ENCODE measurements at regions not wholly inside any gene's neighbourhood (a gene's known extent, or its start where the extent isn't known, plus 50 kb on each side); places are given as distances from the start of the nearest gene placed in this dataset.
"Not testable (repeated sequence)": the region's sequence is repeated elsewhere in the genome, so short reads cannot be mapped to it uniquely, and the experiment has no call there.

- DNase-seq (ENCODE audit: low spot score) = no peak
Measured at GRCh38 chr5:113721171-113721570, 207.7 kb downstream of the YTHDC2 start.

DNA sequence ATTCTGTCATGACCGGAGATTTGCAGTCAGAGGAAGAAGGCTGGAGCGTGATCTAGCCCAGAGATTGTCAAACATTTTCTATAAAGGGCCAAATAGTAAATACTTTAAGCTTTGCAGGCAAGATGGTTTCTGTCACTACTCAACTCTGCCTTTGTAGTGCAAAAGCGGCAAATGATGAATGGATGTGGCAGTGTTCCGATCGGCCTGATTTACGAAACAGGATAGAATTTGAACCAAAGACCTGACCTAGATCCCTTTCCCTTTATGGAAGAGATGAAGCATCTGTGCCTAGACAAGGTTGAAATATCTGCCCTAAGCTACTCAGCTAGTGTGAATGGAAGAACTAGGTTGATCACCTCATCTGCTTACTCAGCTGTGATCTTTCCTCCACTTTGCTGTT, 209.5 kb downstream of the YTHDC2 start:
- no peak for DNase-seq (ENCODE audit: low spot score)

DNA sequence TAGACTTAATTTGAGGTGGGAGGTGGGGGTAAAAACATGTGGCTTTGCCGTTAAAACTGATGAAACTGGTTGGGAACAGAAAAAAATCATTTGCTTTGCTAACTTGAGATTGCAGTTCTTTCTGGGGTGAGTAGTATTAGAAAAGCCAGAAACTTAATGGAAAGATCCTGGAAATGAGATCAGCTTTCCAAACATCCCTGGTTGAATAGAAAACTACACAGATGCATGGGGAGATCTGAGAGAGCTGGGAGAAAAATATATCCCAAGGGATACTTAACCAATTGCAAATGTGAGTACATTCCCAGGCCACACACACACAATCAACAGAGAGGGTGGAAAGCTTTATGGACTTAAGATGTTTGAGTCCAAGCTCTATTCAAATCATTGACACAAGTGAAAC, 222.3 kb downstream of the YTHDC2 start:
- no peak for DNase-seq (ENCODE audit: low spot score)

DNA sequence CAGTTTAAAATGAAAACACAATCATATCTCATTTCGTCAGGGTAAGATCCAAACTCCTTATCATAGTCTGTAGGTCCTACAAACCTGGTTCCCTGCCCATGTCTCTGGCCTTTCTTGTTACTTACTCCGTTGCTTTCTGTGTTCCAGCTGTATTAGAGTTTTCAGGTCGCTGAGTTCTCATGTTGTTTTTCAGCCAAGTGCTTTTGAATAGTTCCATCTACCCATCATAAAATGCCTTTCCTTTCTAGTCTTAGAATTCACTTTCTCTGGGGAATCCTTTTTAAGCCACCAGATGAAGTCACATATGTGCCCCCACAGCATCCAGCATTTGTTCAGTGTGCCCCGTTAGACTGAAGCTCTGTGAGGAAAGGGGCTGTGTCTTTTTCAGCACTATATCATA, 228.7 kb downstream of the YTHDC2 start:
- DNase-seq (ENCODE audit: low spot score) = no peak

- no peak for DNase-seq (ENCODE audit: low spot score)
Measured at GRCh38 chr5:113742639-113743038, 229.1 kb downstream of the YTHDC2 start.

DNA sequence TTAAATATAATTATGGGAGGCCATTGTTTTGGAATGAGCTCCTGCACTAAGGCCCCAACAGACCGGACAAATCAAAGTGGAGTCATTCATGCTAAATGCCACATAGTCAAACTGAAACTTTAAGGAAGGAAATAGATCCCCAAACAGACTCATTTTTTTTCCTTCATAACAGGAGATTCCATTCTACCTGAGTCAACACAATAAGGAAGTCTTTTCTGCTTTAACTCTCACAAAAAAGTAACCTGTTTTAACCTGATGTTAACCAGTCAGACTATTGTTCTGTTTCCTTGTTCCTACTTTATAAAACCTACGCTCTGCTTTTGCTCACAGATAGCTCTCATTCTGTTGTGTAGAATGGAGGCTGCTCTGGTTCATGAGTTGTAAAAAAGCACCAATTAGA, 234.9 kb downstream of the YTHDC2 start:
- DNase-seq (ENCODE audit: low spot score) = no peak

DNA sequence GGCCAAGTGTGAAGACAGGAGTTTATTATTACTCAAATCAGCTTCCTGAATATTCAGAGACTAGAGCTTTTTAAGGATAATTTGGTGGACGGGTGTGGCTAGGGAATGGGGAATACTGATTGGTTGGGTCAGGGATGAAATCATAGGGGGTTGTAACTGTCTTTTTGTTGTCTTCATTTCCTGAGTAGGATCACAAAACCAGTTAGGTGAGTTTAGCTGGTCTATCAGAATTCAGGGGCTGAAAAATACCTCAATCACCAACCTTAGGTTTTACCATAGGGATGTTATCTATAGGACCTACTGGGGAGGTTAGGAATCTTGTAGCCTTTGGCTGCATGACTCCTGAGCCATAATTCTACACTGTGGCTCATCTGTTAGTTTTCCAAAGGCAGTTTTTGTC, 235.8 kb downstream of the YTHDC2 start:
- DNase-seq (ENCODE audit: low spot score) = no peak

DNA sequence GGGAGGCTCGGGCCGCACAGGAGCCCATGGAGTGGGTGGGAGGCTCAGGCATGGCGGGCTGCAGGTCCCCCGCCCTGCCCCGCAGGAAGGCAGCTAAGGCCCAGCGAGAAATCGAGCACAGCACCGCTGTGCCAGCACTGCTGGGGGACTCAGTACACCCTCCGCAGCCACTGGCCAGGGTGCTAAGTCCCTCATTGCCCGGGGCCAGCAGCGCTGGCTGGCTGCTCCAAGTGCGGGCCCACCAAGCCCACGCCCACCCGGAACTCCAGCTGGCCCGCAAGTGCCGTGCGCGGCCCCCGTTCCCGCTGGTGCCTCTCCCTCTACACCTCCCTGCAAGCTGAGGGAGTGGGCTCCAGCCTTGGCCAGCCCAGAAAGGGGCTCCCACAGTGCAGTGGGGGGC, 239.7 kb downstream of the YTHDC2 start:
- DNase-seq (ENCODE audit: low spot score) = not testable (repeated sequence)

DNA sequence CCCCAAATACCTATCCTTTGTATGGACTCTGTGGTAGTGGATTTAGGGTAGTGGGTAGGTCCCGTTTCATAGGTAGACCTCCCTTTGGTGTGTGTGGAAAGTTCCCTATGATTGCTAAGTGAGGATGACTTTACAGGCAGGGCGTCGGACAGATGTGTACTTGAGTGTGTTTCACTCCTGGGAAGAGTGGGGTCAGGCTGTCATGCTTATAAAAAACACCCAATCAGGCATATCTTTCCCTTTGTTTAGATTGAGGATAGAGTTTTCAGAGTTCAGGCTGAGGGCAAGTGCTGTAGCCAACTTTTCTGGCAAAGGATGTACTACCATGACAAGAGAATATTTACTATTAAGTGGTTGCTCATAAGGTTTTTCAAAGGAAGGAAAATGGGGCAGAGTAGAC, 242.0 kb downstream of the YTHDC2 start:
- no peak for DNase-seq (ENCODE audit: low spot score)

- DNase-seq (ENCODE audit: low spot score) = no peak
Measured at GRCh38 chr5:113757508-113757907, 244.0 kb downstream of the YTHDC2 start.

DNA sequence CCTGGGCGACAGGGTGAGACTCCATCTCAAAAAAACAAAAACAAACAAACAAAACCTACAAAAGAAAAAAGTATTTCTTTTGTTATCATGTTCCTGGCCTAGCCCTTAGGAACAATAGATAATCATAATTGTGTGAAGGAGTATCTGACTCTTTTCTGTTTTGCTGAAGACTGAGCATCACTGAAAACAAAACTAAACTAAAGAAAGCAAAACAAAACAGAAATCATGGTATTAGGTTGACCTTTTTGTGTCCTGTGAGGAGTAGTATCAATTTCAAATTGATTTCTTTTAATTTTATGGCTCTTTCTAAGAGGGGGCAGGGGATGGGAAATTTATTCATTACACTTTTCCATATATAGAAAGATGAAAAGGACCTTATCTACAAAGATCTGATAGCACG, 246.0 kb downstream of the YTHDC2 start:
- no peak for DNase-seq (ENCODE audit: low spot score)

- DNase-seq (ENCODE audit: low spot score) = no peak
Measured at GRCh38 chr5:113760486-113760885, 247.0 kb downstream of the YTHDC2 start.

DNA sequence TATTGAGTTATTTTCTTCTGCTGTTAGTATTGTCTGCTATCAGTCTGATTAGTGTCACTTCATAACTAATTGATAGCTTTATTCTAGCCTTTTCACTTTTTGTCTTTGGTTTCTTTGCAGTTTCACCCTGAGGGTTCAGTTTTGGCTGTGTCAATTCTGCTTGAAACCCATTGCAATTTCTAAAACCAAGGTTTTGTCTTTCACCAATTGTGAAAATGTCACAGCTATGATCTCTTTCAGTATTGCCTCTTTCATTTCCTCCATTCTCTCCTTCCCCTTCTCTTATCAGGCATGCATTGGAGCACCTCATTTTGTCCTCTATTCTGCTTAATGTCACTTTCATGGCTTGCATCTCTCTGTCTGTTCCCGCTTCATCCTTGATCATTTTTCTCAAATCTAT, 248.1 kb downstream of the YTHDC2 start:
- DNase-seq (ENCODE audit: low spot score) = no peak

- no peak for DNase-seq (ENCODE audit: low spot score)
Measured at GRCh38 chr5:113764382-113764781, 250.9 kb downstream of the YTHDC2 start.

DNA sequence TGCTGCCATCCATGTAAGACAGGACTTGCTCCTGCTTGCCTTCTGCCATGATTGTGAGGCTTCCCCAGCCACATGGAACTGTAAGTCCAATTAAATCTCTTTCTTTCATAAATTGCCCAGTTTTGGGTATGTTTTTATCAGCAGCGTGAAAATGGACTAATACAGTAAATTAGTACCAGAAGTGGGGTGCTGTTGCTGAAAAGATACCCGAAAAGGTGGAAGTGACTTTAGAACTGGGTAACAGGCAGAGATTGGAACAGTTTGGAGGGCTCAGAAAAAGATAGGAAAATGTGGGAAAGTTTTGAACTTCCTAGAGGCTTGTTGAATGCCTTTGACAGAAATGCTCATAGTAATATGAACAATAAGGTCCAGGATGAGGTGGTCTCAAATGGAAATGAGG, 253.3 kb downstream of the YTHDC2 start:
- DNase-seq (ENCODE audit: low spot score) = not testable (repeated sequence)

GRCh38 chr5:113770648-113771047, 257.2 kb downstream of the YTHDC2 start:
- DNase-seq (ENCODE audit: low spot score) = no peak

DNA sequence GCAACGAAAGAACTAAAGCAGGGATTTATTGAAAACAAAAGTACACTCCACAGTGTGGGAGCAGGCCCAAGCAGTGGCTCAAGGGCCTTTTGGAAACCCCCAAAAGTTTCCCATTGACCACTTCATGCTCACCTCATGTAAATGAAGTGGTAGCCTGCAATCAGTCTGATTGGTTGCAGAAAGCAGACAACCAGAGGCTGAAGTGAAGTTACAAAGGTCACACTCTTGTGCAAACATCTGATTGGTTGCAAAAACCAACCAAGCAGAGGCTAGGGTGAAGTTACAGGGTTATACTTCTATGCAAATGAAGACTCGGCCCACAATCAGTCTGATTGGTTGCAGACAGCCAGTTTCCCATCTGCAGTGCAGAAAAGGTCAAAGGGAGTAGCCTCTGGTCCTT, 258.0 kb downstream of the YTHDC2 start:
- no peak for DNase-seq (ENCODE audit: low spot score)

- DNase-seq (ENCODE audit: low spot score) = no peak
Measured at GRCh38 chr5:113776168-113776567, 262.7 kb downstream of the YTHDC2 start.

DNA sequence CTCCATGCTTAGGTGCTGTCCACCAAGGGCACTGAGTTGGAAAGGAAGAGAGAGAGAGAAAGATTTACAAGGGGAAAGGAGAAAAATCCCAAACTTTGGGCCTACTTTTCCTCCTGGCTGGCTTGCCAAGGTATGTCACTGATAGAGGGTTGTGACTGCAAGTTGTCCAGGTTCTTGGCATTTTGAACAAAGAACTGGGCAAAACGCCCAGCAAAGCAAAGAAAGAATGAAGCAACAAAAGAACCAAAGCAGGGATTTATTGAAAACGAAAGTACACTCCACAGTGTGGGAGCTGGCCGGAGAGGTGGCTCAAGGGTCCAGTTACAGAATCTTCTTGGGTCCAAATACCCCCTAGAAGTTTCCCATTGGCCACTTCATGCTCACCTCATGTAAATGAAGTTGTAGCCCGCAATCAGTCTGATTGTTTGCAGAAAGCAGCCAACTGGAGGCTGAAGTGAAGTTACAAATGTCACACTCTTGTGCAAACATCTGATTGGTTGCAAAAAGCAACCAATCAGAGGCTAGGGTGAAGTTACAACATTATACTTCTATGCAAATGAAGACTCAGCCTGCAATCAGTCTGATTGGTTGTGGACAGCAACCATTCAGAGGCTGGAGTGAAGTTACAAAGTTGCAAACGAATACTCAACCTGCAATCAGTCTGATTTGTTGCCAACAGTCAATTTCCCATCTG, 263.5 kb downstream of the YTHDC2 start:
- no peak for DNase-seq (ENCODE audit: low spot score)

- DNase-seq (ENCODE audit: low spot score) = no peak
Measured at GRCh38 chr5:113778147-113778546, 264.7 kb downstream of the YTHDC2 start.

DNA sequence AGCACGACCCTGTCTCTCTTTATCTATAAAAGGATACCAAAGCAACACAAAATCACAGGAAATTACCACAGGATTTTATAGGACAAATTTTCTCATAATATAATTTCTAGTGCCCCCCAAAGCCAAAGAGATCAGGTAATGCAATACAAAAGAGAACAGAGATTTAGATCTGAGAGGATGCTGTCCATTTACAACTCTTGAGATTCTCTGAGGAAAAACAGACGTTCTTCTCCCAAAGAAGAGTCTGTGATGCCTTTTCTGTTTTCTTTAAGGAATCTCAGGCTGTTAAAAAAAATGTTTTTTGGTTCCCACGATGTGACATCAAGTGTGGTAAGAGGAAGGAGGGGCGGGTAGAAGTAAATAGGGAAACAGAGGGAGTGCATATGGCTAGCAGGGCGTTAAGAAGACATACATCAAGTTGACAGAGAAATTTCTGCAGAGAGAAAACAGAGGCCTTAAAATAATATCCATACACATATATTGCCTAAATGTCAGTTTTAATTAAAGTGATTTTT, 274.7 kb downstream of the YTHDC2 start:
- DNase-seq (ENCODE audit: low spot score) = no peak

GRCh38 chr5:113789769-113790168, 276.3 kb downstream of the YTHDC2 start:
- no peak for DNase-seq (ENCODE audit: low spot score)

- no peak for DNase-seq (ENCODE audit: low spot score)
Measured at GRCh38 chr5:113792806-113793205, 279.3 kb downstream of the YTHDC2 start.

DNA sequence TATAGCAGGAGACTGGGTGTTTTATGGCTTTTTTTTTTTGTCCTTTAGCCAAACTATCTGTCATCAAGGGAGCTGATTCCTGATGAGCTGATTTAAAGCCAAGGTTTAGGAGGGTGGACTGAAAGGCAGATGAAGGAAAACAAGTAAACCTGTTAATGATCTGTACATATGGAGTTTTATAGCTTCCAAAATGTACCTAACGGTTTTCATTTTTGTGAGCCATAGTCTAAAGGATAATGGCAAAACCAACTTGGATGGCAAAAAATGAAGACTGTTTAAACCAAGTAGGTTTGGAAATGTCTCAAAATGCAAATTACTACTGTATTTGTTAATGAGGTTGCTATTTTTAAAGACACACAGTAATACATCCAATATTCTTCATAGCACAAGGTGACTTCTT, 281.5 kb downstream of the YTHDC2 start:
- DNase-seq (ENCODE audit: low spot score) = no peak

All from putamen (tissue), 1 donor.